ENCODE measurements at regions not wholly inside any gene's neighbourhood (a gene's known extent, or its start where the extent isn't known, plus 50 kb on each side); places are given as distances from the start of the nearest gene placed in this dataset.
A peak's percentile ranks its signal among the peaks of the same experiment; 100 is the strongest.

- no peak for DNase-seq (ENCODE audit: low read depth)
- H3K4me3 ChIP-seq (ENCODE audit: low read length) = no peak overlapping the region
- TF ChIP-seq, protein P1, sequence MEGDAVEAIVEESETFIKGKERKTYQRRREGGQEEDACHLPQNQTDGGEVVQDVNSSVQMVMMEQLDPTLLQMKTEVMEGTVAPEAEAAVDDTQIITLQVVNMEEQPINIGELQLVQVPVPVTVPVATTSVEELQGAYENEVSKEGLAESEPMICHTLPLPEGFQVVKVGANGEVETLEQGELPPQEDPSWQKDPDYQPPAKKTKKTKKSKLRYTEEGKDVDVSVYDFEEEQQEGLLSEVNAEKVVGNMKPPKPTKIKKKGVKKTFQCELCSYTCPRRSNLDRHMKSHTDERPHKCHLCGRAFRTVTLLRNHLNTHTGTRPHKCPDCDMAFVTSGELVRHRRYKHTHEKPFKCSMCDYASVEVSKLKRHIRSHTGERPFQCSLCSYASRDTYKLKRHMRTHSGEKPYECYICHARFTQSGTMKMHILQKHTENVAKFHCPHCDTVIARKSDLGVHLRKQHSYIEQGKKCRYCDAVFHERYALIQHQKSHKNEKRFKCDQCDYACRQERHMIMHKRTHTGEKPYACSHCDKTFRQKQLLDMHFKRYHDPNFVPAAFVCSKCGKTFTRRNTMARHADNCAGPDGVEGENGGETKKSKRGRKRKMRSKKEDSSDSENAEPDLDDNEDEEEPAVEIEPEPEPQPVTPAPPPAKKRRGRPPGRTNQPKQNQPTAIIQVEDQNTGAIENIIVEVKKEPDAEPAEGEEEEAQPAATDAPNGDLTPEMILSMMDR (conservative IDR thresholded peaks at IDR 0.05; ENCODE audit: low read depth, low read length) = no peak
These were observed 96.3 kb upstream of the P2RY1 start for GRCh38 chr3:152738656-152739055.

GRCh38 chr3:152742368-152743347 is 92.3 kb upstream of the P2RY1 start:
- TF ChIP-seq, protein P1 (conservative IDR thresholded peaks at IDR 0.05; ENCODE audit: low read depth, low read length) = no peak
- no peak overlapping the region for H3K4me3 ChIP-seq (ENCODE audit: low read length)
- DNase-seq (ENCODE audit: low read depth) = peak; percentile 37

- TF ChIP-seq, protein P1 (conservative IDR thresholded peaks at IDR 0.05; ENCODE audit: low read depth, low read length) = no peak
- DNase-seq (ENCODE audit: low read depth) = no peak
- no peak overlapping the region for H3K4me3 ChIP-seq (ENCODE audit: low read length)
These were observed 89.3 kb upstream of the P2RY1 start for GRCh38 chr3:152745646-152746045.

DNA sequence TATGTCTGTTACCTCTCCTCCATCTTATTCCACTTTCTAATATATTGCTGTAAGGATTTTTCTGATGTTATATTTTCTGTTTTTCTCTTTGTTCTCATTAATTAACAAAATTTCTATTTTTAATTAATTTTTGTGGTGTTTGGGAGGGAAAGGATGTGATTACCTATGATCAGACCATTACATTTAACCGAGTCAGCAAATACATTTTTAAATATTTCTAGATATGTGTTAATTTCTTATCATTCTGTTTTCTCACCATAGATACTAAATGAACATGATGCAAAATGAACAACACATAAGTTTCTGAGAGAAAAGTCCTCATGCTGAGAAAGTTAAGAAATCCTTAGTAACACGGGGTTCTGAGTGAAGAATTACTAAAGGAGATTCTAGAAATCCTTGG is 80.6 kb upstream of the P2RY1 start:
- TF ChIP-seq, protein P1 (conservative IDR thresholded peaks at IDR 0.05; ENCODE audit: low read depth, low read length) = no peak
- DNase-seq (ENCODE audit: low read depth) = no peak
- no peak overlapping the region for H3K4me3 ChIP-seq (ENCODE audit: low read length)

DNA sequence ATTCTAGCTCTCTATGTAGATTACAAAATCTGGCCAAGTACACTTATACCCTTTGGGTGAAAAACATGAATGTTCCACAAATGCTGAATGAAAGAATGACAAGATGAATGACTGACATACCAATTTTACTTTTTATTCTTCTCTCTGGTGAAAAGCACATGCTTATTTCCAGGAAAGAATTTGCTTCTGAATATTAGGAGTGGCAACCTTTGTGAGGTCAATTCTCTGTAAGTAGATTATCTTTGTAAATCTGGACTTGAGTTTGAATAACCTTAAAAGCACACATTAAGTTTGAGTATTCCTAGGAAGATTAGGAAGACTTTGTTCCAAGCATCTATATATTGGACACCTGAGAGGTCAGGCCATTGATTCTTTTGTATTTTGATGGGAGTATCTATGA is 78.1 kb upstream of the P2RY1 start:
- no peak overlapping the region for H3K4me3 ChIP-seq (ENCODE audit: low read length)
- TF ChIP-seq, protein P1 (conservative IDR thresholded peaks at IDR 0.05; ENCODE audit: low read depth, low read length) = no peak
- no peak for DNase-seq (ENCODE audit: low read depth)

DNA sequence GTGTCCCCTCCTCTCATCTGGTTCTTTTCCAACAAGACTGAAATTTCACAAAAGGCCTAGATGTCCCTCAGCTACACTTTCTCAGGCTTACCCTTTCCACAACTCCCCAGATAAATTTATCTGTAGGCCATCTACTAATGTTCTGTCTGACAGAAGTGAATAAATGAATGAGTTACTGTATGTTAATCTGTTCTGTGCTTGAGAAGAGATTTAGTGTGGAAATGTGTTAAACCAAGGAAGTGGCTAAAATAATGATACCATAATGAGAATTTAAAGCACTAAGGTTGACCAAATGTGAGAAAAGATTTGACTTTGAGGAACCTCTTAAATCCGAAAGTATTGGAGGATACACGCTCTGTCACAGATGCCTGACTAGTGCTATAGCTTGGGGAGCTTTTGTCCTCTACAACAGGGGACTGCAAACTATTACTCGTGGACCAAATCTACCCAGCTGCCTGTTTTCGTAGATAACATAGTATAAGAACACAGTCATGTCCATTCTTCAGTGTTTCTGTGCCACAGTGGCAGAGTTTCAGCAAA is 74.8 kb upstream of the P2RY1 start:
- TF ChIP-seq, protein P1 (conservative IDR thresholded peaks at IDR 0.05; ENCODE audit: low read depth, low read length) = no peak
- DNase-seq (ENCODE audit: low read depth) = no peak
- H3K4me3 ChIP-seq (ENCODE audit: low read length) = no peak overlapping the region

DNA sequence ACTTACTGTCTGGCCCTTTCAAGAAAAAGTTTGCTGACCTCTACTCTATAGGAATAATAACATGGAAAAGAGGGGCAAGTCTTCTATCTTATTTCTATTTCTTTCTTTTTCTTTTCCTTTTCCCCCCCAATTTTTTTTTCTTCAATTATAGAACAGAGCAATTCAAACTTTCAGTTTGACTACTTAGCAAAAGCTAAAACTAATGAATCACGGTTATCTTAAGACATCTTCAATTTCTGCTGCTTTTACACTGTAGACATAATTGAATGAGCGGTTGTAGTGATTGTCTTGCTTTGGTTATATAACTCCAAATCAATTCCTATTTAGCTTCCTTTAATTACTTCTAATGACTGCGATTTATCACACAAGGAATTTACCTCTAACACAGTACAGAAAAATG is 74.3 kb upstream of the P2RY1 start:
- H3K4me3 ChIP-seq (ENCODE audit: low read length) = no peak overlapping the region
- no peak for DNase-seq (ENCODE audit: low read depth)
- TF ChIP-seq, protein P1 (conservative IDR thresholded peaks at IDR 0.05; ENCODE audit: low read depth, low read length) = no peak
